ENCODE measurements at regions not wholly inside any gene's neighbourhood (a gene's known extent, or its start where the extent isn't known, plus 50 kb on each side); places are given as distances from the start of the nearest gene placed in this dataset.

DNA sequence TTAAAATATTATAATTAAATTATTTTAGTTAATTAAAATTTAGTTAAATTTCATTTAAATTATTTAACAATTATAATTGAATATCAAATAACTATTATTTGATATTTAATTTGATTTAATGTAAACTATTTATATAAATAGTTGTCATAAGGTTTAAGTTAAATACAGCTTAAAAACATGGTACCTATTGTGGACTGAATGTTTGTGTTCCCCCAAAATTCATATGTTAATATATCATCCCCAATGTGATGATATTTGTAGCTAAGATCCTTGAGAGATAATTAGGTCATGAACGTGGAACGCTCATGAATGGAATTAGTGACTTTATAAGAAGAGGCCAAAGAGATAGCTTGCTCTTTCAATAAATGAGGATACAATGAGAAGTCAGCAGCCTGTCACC is 505.7 kb upstream of the LRATD1 start:
- DNase-seq = no peak

DNA sequence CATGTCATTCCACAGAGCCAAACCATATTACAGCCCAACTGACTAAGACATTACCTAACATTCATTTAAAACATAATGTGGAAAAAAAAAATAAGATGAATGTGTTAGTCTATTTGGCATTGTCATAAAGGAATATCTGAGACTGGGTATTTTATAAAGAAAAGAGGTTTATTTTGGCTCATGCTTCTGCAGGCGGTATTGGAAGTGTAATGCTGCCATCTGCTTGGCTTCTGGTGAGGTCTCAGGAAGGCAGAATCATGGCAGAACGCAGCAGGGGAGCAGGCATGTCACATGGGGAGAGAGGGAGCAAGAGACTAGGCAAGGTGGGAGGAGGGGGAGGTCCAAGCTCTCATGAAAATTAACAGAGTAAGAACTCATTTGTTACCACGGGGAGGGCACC is 504.8 kb upstream of the LRATD1 start:
- DNase-seq = no peak

DNA sequence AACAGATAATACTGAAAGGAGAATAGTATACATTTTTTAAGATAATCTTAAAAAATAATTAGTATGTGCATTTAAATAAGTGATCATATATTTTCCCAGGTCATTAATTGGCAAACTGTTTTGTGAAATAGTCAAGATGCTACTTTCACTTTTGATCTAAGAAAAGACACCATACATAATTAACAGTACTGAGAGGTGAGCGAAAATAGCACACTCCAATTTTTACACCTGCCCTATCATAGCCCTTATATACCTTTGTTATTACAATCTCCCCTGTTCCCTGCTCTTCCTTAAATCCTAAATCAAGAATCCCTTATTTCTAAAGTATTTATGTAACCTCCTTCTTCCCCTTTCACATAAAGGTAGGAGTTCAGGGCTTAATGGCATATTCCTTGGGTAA is 500.1 kb upstream of the LRATD1 start:
- no peak for DNase-seq

DNA sequence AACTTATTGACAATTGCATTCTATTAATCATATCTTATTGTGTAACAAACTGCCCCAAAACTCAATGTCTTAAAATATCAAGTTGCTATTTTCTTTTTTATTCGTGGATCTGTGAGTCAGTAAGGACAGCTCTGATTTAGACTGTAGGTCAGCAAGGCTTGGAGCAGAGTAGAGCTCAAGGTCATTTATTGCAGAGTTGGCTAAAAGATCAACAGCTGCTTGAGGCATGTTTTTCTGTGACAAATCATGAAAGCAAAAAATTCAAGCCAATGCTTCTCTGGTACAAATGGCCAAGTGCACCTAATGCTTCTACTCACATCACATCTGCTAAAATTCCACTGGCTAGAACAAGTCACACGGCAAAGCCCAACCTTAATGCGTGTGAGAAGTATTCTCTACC is 497.7 kb upstream of the LRATD1 start:
- DNase-seq = no peak

DNA sequence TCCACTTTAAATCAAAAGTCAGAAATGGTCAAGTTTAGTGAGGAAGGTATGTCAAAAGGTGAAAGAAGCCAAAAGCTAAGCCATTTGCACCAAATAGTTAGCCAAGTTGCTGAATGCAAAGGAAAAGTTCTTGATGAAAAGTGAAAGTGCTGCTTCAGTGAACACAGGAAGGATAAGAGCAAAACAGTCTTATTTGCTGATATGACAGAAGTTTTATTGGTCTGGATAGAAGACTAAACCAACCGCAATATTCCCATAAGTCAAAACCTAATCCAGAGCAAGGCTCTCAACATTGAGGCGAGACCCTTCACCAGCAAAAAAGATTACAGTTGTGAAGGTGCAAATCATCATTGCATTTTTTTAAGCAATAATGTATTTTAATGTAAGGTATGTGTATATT is 496.5 kb upstream of the LRATD1 start:
- no peak for DNase-seq

DNA sequence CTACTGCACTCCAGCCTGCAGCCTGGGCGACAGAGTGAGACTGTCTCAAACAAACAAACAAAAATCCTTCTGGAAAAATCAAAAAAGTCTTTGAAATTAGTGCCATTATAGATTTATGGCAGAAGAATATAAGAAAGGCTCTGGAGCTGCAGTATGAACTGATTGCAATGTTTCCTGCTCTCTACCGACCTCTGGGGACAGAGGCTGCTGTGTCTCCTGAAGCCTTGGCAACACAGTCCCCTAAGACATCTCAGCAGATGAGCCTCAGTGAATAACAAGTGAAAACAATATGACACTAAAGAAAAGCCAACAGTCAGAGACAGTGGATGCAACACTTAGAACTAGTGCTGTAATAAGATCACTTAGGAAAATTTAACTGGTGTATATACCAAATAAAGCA is 494.9 kb upstream of the LRATD1 start:
- DNase-seq = peak; percentile 67

DNA sequence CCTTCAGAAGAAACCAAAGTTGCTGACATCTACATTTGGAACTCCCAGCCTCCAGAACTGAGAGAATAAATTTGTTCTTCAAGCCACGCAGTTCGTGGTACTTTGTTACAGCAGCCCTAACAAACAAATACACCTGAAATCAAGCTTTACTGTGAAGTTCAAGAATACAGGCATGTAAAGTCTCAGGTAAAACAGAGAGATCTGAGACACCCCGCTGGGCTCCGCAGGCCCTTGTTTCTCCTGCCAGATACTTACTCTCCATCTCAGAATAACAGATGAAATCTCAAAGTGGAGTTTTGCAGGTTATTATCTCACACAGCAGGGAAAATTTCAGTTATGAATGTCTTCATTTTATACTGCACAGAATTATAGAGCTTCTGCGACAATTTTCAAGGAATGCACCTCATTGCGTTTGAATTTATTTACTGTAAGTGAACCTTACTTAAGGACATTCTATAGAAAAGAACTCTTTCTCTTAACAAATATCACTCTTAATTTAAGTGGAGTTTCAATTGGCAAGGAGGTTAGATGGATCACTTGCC is 492.4 kb upstream of the LRATD1 start:
- DNase-seq = no peak

DNA sequence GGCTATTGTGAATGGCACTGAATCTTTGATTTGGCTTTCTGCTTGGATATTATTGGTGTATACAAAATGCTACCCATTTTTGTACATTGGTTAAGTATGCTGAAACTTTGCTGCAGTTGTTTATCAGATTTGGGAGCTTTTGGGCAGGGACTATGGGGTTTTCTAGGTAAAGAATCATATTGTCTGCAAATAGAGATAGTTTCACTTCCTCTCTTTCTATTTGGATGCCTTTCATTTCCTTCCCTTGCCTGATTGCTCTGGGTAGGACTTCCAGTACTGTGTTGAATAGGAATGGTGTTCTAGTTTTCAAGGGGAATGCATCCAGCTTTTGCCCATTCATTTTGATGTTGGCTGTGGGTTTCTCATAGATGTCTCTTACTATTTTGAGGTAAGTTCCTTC is 489.1 kb upstream of the LRATD1 start:
- no peak for DNase-seq

DNA sequence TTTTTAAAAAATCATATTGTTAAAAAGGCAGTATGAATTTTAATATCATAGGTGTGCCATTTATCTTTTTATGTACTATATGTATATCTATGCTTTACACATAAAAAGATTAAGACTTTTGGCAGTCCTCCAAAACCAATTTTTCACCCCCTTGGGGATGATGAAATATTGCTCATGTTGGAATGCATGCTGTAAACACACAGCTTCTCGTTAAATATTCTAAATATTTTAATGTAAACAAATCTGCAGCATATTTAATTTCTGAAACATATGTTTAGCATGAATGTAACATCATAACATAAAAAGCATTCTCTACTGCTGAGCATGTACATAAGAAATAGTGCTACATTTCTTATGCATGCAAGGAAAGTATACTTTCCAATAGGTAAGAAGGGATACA is 484.3 kb upstream of the LRATD1 start:
- no peak for DNase-seq

DNA sequence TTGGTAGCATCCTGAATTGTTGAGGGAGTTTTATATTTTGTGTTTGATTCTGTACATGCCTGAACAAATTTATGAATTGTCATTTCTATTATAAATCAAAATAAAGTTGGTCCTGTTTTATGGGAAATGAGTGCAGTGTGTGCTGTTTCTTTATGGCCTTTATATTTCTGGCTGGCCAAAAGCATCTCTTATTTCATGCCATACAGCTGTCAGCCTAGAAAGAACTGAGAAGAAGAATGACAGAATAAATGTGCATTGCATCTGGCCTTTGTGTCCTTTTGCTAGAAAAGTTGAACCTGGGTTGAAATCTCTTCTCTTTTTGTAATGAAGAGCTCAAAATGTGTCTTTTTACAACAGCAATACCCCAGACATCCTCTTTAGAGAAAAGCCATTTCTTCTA is 474.7 kb upstream of the LRATD1 start:
- no peak for DNase-seq

DNA sequence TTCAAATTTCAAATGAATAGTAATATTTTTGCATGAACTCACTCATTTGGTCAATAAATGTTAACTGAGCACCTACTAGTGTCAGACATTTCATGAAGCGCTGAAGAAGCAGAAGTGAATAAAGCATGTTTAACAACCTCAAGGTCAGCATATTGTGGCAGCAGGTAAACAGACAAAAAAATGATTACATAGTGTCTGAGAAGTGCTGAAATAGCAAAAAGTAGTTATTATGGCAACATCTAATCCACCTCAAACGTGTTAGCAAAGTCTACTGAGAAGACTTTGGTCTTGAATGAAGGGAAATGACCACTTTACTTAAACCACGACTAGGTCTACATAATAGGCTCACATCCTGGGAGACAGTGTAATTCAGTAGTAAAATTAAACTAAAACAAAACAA is 452.2 kb upstream of the LRATD1 start:
- DNase-seq = no peak

DNA sequence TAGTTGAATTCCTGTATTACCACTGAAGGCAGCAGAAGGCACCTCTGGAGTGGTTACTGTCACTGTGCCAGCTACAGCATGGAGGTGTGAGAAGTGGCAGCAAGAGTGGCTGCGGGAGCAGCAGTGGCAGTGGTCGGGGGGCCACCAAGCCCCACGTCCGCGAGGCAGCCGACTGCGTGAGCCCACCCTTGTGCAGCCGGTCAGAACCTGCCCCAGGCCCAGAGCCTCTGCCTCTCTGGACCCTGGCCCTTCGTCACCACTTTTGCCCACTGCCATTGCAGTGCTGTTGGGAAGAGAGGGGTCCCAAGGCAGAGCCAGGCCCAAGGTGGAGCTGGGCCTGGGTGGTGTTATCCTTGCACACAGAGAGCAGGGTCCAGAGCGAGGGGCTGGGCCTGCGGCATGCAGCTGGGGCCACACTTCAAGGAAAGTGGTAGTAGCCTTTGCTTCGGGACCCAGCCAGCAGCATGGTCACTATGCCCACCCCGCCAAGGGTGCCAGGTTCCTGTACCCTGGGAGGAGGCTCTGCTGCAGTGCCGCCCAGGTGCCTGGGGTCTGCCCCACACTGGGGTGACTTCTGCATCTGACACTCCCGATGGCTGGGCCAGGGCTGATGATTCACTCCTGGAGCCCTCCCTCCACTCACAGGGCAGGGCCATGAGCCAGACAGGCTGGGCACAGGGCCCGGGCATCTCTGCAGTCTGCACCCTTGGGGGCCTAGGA is 450.1 kb upstream of the LRATD1 start:
- no peak for DNase-seq

DNA sequence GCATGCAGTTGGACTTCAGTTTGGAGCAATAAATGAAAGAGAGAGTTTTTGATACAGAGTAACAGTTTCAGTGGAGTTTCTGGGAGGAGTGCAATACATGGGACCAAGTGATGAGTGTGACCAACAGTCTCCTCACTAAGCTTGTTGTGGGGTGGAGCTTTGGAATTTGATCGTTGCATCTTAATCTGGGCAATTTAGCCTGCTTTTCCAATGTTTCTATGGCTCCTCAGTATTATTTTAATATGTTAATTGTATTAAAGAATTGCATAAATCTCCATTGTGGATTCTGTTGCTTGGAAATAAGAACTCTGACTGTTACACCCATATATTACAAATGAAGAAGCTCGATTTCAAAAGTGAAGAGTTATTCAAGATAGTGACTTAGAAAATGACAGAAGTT is 446.6 kb upstream of the LRATD1 start:
- no peak for DNase-seq

DNA sequence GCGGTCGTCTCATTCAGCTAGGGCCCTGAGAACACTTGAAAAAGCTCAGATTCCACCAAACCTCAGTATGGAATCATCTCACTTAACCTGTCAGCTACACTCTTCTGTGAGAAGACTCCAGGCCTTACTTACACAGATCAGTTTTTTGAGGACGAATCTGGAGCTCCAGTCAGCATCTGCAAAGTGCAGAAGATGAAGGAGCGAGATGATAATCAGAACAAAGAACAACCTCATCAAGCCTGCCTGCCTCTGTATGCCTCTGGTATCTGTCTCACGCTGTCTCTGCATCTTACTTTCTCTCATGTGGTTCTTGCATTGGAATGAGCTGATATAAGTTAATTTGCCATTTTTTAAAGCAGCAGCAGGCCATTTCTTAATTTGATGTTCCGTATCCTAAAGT is 444.1 kb upstream of the LRATD1 start:
- DNase-seq = no peak

DNA sequence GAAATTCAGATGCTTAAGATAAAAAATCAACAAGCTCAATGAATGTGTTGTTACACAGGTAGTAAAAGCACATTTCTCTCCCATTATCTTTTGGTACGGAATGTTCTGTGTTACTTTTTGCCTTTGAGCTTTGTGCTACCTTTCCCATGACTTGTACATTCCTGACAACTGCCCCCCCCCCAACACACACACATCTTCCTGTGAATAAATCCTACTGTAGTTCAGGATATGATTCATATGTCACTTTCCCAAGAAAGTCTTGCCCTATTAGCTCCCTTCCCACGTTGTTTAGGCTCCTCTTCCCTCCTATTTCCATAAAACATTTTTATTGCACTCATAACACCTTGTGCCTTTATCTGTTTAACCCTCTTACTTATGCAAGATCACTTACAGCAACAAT is 442.6 kb upstream of the LRATD1 start:
- no peak for DNase-seq

DNA sequence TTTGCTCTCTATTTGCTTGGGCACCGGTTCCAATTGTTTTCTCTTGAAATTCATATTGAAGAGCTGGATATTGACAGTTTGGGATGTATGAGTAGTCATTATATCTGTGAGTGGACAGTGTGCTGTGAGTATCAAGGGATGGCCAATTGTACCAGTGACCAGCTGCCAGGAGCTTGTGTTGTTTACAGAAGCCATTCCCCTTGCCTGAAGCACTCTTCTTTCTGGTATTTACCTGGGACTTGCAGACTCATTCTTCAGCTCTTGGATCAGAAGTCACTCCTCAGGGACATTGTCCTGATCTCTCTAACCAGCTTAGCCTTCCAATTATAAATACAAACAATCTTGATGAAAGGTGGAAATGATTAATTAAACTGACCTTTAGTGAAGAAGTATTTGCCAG is 438.3 kb upstream of the LRATD1 start:
- peak; percentile 52 for DNase-seq

DNA sequence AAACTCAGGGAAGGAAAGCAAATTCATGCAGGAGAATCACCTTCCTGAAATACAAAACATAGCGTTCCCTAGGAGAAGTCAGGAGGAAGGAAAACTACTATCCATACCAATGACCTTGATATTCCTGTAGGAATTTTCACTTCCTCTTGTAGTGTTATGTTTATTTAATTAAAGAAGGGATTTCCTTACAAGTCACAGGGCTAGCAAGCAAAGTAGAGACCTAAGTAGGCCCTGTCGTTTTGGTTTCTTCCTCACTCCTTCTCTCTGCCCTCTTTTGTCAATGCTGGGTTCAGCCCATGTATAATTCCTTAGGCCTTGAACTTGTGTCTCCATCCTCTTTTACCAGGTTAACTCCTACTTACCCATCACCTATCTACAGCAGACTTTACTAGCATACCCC is 435.2 kb upstream of the LRATD1 start:
- no peak for DNase-seq

DNA sequence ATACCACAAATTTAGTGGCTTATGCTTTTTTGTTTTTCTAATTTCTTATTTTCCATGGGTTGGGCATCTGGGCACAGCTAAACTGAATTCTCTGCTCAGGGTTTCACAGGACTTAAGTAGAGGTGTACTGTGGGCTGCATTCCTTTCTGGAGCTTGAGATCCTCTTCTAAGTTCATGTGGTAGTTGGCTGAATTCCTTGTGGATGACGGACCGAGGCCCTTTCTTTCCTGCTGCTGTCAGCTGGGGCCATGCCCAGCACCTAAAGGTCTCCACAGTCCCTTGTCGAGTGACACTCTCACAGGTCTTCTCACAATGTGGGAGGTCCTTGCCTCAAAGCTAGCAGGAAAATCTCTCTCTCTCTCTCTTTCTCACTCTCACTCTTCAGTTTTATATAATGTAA is 433.5 kb upstream of the LRATD1 start:
- peak; percentile 64 for DNase-seq

DNA sequence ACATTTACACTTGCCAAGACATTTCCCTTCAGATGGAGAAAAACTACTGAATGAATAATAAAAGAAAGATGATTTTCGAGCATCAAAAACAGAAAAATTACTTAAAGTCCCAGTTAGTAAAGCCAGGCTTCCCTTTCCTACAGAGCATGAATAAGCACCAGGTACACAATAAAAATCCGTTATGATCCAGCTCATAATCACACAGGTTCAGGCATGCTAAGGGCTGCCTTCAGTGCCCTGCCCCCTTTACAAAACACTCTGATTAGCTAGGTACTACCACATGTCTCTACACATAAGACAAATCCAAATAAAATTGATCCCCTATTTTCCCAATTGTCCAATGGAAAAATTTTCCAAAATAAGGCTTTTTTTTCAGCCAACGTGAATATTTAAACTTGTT is 413.2 kb upstream of the LRATD1 start:
- no peak for DNase-seq

DNA sequence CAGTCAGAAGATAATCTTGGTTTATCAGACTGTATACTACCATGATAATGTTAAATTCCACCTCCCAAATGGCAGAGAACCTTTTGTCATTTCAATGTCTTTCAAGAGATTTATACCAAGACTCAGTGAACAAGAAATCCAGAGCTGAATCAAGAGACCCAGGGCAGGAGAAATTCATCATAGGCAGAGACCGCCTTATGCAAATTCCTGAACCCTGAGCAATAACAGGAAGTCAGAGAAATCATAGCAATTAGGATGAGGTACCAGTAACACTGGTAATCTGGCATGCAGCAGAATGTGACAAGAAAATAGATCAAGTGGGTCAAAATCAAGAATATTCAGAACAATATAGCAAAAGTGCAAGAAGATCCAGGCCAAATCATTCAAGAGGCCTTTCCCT is 412.4 kb upstream of the LRATD1 start:
- DNase-seq = no peak

DNA sequence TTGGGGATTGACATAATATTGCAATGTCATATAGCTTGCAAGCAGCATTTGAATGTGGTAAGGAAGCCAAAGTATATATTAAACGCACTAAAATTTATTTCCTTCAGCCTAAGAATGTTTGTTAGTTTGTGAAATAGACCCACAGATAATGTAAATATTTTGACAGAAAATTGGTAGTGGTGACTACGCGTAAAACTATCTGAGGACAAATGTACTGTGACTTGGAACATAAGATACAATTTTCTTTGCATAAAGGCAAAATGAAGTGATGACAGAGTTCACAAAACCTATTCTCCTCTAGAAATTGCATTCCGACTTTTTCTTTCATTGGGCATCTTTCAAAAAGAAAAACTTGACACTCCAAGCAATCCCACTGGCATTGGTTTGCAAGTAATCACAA is 411.1 kb upstream of the LRATD1 start:
- no peak for DNase-seq

DNA sequence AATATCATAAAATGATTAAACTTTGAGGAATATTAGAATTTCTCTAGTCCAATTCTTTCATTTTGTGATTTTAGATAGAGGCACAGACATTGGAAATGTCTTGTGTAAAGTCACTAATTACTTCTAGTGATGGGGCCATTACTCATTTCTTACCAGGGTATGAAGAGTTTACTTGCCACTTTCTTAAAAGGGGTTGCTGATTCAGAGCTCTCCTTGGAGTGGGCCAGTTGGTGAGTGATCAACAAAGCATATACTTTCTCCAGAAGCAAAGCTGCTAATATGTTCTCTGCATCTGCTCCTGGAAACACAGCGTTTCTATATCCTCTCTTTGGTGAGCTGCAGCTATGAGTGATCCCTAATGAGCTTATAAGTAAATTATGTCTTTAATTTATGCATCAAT is 408.9 kb upstream of the LRATD1 start:
- DNase-seq = no peak

DNA sequence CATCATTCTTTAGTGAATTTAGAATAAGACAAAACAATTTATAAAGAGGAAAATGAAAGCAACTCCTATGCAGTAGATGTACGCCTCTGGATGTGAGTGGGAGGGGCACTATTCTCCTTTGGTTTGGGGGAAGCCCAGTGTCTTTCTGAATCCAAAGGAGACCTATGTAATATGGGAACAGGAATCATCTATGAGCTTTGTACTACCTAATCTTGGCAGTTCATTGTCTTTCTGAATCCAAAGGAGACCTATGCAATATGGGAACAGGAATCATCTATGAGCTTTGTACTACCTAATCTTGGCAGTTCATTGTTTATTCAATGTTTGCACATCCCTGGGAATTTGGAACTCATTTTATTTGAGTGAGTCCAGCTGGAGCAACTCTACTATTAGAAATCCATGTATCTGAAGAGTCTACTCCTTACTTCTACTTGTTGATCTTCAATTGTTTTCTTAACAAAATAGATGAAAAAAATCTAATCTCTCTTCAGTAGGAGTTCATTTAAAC is 401.1 kb upstream of the LRATD1 start:
- DNase-seq = no peak

DNA sequence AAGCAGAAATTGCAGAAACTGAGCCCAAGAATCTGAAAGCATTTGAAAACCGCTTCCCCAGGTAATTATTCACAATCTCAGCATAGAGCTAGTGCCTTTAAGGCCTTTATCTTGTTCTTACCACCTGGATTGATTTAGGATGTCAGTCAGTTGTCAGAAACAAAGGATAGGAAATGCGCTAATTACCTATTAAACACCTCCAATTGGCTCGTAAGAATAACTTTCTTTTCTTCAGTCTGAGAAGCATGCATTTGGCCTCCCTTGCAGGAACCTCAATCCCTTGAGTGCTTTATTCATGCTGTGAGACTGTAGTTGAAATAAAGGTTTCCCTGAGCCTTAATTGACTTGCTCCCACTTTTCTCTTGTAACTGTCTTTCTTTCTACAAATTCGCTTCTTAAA is 400.3 kb upstream of the LRATD1 start:
- no peak for DNase-seq

DNA sequence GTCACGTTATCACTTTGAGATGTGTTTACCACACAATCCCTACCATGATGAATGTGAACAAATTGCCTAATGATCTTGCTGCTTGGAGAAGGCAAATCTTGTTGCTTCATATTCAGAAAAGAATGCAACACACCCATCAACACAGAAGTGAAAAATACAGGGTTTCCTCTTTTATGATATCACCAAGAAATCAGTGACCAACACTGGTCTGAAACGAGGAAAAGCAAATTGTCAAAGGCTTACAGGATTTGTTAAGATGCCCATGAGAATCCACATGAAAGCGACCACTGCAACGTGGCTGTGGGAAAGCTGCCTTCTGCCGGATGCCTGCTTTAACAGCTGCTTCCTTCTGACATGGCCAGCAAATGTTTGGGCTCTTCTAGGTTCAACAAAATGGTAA is 397.6 kb upstream of the LRATD1 start:
- no peak for DNase-seq

Data from islet precursor cell (in vitro differentiated cells).